ENCODE measurements at regions not wholly inside any gene's neighbourhood (a gene's known extent, or its start where the extent isn't known, plus 50 kb on each side); places are given as distances from the start of the nearest gene placed in this dataset.

GRCh38 chr2:6605836-6606505 is 259.7 kb downstream of the CMPK2 start:
- TF ChIP-seq CTCF (IDR thresholded peaks at IDR 0.05) (no peak), POLR2A (IDR thresholded peaks at IDR 0.05) (no peak)

All from Peyer's patch (tissue), 4 donors.